ENCODE measurements at regions not wholly inside any gene's neighbourhood (a gene's known extent, or its start where the extent isn't known, plus 50 kb on each side); places are given as distances from the start of the nearest gene placed in this dataset.

DNA sequence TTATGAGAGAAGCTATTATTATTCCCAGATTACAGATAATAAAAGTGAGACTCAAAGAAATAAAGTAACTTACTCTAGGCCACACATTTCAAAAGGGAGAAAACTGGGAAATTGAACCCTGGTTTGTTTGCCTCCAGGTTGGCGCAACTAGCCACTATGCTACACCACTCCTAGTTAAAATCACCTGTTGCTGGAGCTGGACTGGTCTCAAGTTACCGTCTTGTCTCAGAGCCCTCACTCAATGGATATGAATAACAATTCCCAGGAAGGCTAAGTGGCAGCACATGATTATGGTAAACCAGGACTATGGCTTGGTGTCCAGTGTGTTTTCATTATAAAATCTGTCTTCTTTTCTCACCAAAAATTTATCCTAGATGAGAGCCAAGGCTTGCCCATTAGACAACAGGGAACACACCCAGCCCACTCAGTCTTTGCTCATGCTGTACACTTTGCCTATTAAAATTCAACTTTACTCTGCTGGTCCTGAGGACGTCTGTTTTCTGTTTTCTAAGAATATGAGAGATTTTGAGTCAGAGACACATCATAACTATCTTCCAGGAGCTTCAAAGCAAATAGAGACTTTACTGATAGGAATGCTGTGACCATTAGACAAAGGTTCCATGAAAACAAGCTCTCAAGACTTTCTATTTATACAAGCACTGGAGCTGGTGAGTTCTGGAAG is 58.1 kb downstream of the ADRB2 start:
- Histone ChIP-seq H2AFZ (replicated peaks; ENCODE audit: low read length, poor library complexity) (no peak overlapping the region), H3K14ac (replicated peaks; ENCODE audit: low read depth, low read length) (no peak overlapping the region), H3K27ac (ENCODE audit: insufficient read depth, low read length) (no peak overlapping the region), H3K4me1 (ENCODE audit: control insufficient read depth, insufficient read depth, low read length) (no peaks in the 10 kb centered on the region), H2BK5ac (ENCODE audit: low read depth, low read length, poor library complexity, severe bottlenecking) (no peak overlapping the region), H3K23ac (ENCODE audit: low read depth, low read length) (no peak overlapping the region), H3K9me3 (ENCODE audit: control insufficient read depth, insufficient read depth, low read length) (no peaks in the 10 kb centered on the region), H3K4me3 (ENCODE audit: insufficient read depth, low read depth, low read length) (no peak overlapping the region), H3K79me1 (ENCODE audit: low read depth in 1 of 2, low read length in 2 of 2) (no peaks in the 10 kb centered on the region), H3K9ac (ENCODE audit: low read depth, low read length) (no peak overlapping the region), H2AK9ac (replicated peaks; ENCODE audit: low read depth, low read length, poor library complexity) (no peak overlapping the region), H3K27me3 (ENCODE audit: control insufficient read depth, insufficient read depth, low read length) (peaks cover 4% of the 10 kb centered on the region), H3K18ac (ENCODE audit: low read depth, low read length) (no peak overlapping the region), H4K20me1 (ENCODE audit: insufficient read depth, low read length) (no peaks in the 10 kb centered on the region), H4K8ac (ENCODE audit: low read depth in 2 of 2, low read length in 2 of 2) (no peak overlapping the region), H3K4ac (ENCODE audit: low read depth, low read length) (no peak overlapping the region), H2BK20ac (ENCODE audit: low read depth, low read length) (no peak overlapping the region), H3K36me3 (ENCODE audit: control insufficient read depth, insufficient read depth, low read length) (no peaks in the 10 kb centered on the region), H2BK120ac (ENCODE audit: low read depth, low read length) (no peak overlapping the region), H4K5ac (ENCODE audit: low read depth, low read length) (no peak overlapping the region), H2BK15ac (ENCODE audit: low read depth, low read length) (no peak overlapping the region), H2AK5ac (ENCODE audit: low read depth, low read length) (no peak overlapping the region), H3K4me2 (ENCODE audit: low read depth, low read length) (no peak overlapping the region), H3K9me1 (ENCODE audit: insufficient read depth, low read length) (no peaks in the 10 kb centered on the region), H3K56ac (ENCODE audit: extremely low read depth, insufficient read depth, low read length) (no peak overlapping the region), H4K91ac (ENCODE audit: insufficient read depth, low read depth, low read length) (no peak overlapping the region)
- ATAC-seq (ENCODE audit: low read depth) (no peak), DNase-seq (peak; percentile 31)
- CTCF ChIA-PET = interaction anchor here (1.2 kb wide), 2 partner anchors 10 to 150 kb away, joined by 3 to 4 read pairs; no protein-coding TSS in a partner anchor
- BruUV-seq (replicated peaks) = no TSS peak
- intact Hi-C loops (cut with micrococcal nuclease) (no loop called here), in situ Hi-C loops (cut with MboI; ENCODE audit: low sequenced_read_pairs) (no loop called here), dilution Hi-C loops (cut with HindIII; ENCODE audit: low sequenced_read_pairs, unreplicated experiment) (no loop called here)
- POLR2A ChIA-PET (ENCODE audit: unreplicated experiment) = no interaction called here
- TF ChIP-seq BHLHE40 (IDR thresholded peaks at IDR 0.05; ENCODE audit: low read depth, low read length) (no peak), RFX5 (IDR thresholded peaks at IDR 0.05; ENCODE audit: low read depth, low read length) (no peak), SMC3 (IDR thresholded peaks at IDR 0.05; ENCODE audit: low read depth, low read length) (no peak), NFE2L2 (IDR thresholded peaks at IDR 0.05; ENCODE audit: low read depth, low read length) (no peak), CHD1 (IDR thresholded peaks at IDR 0.05; ENCODE audit: low read depth, low read length) (no peak), MAFK (IDR thresholded peaks at IDR 0.05; ENCODE audit: low read depth, low read length) (no peak), MAZ (IDR thresholded peaks at IDR 0.05; ENCODE audit: borderline replicate concordance, low read depth, low read length) (no peak), CEBPB (IDR thresholded peaks at IDR 0.05; ENCODE audit: low read depth, low read length) (no peak), RCOR1 (IDR thresholded peaks at IDR 0.05; ENCODE audit: insufficient replicate concordance, low read length) (no peak)
- TF ChIP-seq, protein P1, sequence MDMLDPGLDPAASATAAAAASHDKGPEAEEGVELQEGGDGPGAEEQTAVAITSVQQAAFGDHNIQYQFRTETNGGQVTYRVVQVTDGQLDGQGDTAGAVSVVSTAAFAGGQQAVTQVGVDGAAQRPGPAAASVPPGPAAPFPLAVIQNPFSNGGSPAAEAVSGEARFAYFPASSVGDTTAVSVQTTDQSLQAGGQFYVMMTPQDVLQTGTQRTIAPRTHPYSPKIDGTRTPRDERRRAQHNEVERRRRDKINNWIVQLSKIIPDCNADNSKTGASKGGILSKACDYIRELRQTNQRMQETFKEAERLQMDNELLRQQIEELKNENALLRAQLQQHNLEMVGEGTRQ (IDR thresholded peaks at IDR 0.05; ENCODE audit: low read depth, low read length) = no peak
- TF ChIP-seq, protein P2, sequence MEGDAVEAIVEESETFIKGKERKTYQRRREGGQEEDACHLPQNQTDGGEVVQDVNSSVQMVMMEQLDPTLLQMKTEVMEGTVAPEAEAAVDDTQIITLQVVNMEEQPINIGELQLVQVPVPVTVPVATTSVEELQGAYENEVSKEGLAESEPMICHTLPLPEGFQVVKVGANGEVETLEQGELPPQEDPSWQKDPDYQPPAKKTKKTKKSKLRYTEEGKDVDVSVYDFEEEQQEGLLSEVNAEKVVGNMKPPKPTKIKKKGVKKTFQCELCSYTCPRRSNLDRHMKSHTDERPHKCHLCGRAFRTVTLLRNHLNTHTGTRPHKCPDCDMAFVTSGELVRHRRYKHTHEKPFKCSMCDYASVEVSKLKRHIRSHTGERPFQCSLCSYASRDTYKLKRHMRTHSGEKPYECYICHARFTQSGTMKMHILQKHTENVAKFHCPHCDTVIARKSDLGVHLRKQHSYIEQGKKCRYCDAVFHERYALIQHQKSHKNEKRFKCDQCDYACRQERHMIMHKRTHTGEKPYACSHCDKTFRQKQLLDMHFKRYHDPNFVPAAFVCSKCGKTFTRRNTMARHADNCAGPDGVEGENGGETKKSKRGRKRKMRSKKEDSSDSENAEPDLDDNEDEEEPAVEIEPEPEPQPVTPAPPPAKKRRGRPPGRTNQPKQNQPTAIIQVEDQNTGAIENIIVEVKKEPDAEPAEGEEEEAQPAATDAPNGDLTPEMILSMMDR (conservative IDR thresholded peaks at IDR 0.05; ENCODE audit: low read depth, low read length) = no peak
- no CpG with 5 or more reads among the region's 3 CpGs for WGBS, 2 experiments (ENCODE audit: extremely low coverage in 2 of 2, insufficient read length in 1 of 2)

Data from IMR-90 (cell line).